GM11168 (cell line): ENCODE measurements at regions not wholly inside any gene's neighbourhood (a gene's known extent, or its start where the extent isn't known, plus 50 kb on each side); places are given as distances from the start of the nearest gene placed in this dataset.
"Not testable (repeated sequence)": the region's sequence is repeated elsewhere in the genome, so short reads cannot be mapped to it uniquely, and the experiment has no call there.

Experiments
- in situ Hi-C: fragments of 300-500 bp; cut with MboI; formaldehyde crosslinking; loops from one replicate; pipeline ENCODE4 v1.12.0; 2022; ENCODE audit warnings: low sequenced_read_pairs; ENCODE audit not compliant: unreplicated experiment

GRCh38 chr16:75833385-75833784, 107.1 kb upstream of the CPHXL start:
- in situ Hi-C loops = not testable (repeated sequence)

GRCh38 chr16:75836347-75837010, 110.2 kb upstream of the CPHXL start:
- in situ Hi-C loops = no loop called here

- in situ Hi-C loops = no loop called here
These were observed 111.0 kb upstream of the CPHXL start for GRCh38 chr16:75837264-75837663.

GRCh38 chr16:75837681-75838080, 111.4 kb upstream of the CPHXL start:
- in situ Hi-C loops = no loop called here

GRCh38 chr16:75841517-75841916, 115.2 kb upstream of the CPHXL start:
- in situ Hi-C loops = no loop called here

GRCh38 chr16:75847172-75847571, 120.9 kb upstream of the CPHXL start:
- in situ Hi-C loops = no loop called here

- in situ Hi-C loops = no loop called here
These were observed 127.9 kb upstream of the CPHXL start for GRCh38 chr16:75854152-75854551.

- in situ Hi-C loops = no loop called here
These were observed 134.2 kb upstream of the CPHXL start for GRCh38 chr16:75860326-75861053.

- in situ Hi-C loops = no loop called here
These were observed 135.2 kb upstream of the CPHXL start for GRCh38 chr16:75861311-75862097.

GRCh38 chr16:75862098-75862386, 135.8 kb upstream of the CPHXL start:
- in situ Hi-C loops = no loop called here

GRCh38 chr16:75864243-75864642, 138.0 kb upstream of the CPHXL start:
- in situ Hi-C loops = no loop called here

- in situ Hi-C loops = no loop called here
These were observed 139.4 kb upstream of the CPHXL start for GRCh38 chr16:75865736-75866135.

GRCh38 chr16:75868636-75869632, 142.6 kb upstream of the CPHXL start:
- in situ Hi-C loops = no loop called here

GRCh38 chr16:75881280-75881679, 155.0 kb upstream of the CPHXL start:
- in situ Hi-C loops = not testable (repeated sequence)

GRCh38 chr16:75899163-75899562, 172.9 kb upstream of the CPHXL start:
- in situ Hi-C loops = no loop called here

GRCh38 chr16:75908331-75909117, 182.2 kb upstream of the CPHXL start:
- in situ Hi-C loops = no loop called here

- in situ Hi-C loops = no loop called here
These were observed 183.5 kb upstream of the CPHXL start for GRCh38 chr16:75909746-75910145.

GRCh38 chr16:75911896-75912295, 185.6 kb upstream of the CPHXL start:
- in situ Hi-C loops = no loop called here

- in situ Hi-C loops = no loop called here
These were observed 187.7 kb upstream of the CPHXL start for GRCh38 chr16:75913958-75914357.
